Dendritic cell treated with granulocyte-macrophage colony-stimulating factor and Interleukin-4, amounts not matched to agents 40 ng/mL and 50 ng/mL, for 4 days (primary cell): ENCODE measurements at regions not wholly inside any gene's neighbourhood (a gene's known extent, or its start where the extent isn't known, plus 50 kb on each side); places are given as distances from the start of the nearest gene placed in this dataset.

Experiments
- H3K27ac Mint-ChIP-seq: one replicate; pipeline ENCODE4 v1.8.0; 2022; ENCODE audit warnings: mild to moderate bottlenecking, mixed read lengths
- H3K27me3 Mint-ChIP-seq: one replicate; pipeline ENCODE4 v1.8.0; 2022; ENCODE audit warnings: mild to moderate bottlenecking, mixed read lengths
- H3K36me3 Mint-ChIP-seq: one replicate; pipeline ENCODE4 v1.8.0; 2022; ENCODE audit warnings: low read depth, mixed read lengths
- H3K4me1 Mint-ChIP-seq: one replicate; pipeline ENCODE4 v1.8.0; 2022; ENCODE audit warnings: low read depth, mixed read lengths
- H3K4me3 Mint-ChIP-seq: one replicate; pipeline ENCODE4 v1.8.0; 2022; ENCODE audit warnings: mild to moderate bottlenecking, moderate library complexity, mixed read lengths
- H3K9me3 Mint-ChIP-seq: one replicate; pipeline ENCODE4 v1.8.0; 2022; ENCODE audit warnings: mixed read lengths
- intact Hi-C: fragments of 100-400 bp; cut with micrococcal nuclease; formaldehyde crosslinking; loops from one replicate; pipeline ENCODE4 v1.15.0; 2022

DNA sequence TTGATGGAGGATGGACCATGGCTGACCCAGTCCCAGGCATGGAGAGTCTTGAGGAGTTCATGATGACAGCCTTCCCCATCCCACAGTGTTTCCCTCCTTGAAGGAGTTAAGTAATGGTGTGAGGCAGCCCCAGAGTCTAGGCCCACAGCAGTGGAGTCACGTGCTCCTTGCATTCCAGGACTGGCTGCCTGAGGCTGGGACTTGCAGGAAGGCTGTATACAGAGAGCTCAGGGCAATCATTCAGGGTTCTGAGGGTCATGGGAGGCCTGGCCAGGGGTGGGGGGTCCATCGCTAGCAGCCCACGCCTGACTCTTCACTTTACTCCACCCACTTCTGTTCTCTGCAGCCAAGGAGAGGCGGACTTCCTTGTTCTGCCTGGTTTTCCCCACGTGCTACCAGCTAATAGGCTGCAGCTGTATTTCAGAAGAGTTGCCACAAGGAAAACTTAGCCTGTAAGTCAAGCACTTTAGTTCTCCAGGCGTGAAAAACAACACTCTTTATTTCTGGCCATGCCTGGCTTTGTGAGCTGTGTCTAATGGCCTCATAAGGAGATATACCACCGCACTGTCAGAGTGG is 272.5 kb downstream of the DHX35 start:
- no peak overlapping the region for H3K27ac Mint-ChIP-seq
- intact Hi-C loops, result no loop called here
- H3K27me3 Mint-ChIP-seq, result no peaks in the 10 kb centered on the region
- H3K4me1 Mint-ChIP-seq, result no peaks in the 10 kb centered on the region
- H3K36me3 Mint-ChIP-seq, result no peaks in the 10 kb centered on the region
- no peaks in the 10 kb centered on the region for H3K9me3 Mint-ChIP-seq
- H3K4me3 Mint-ChIP-seq, result no peak overlapping the region

DNA sequence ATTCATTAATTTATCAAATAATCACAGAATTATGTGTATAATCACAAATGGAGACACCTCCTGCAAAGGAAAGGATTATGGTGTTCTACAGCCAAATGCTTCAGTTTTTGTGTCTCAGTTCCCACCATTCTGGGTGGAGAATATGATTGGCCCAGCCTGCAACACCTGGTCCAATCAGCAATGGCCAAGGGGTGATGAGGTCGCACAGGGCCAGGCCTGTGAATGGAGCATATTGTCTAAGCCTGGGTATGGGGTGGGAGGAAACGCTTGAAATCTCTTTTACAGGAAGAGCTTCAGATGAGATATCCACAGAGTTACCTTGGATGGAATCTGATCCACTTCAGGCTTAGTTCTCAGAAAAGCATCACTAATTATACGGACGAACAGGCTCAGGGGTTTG is 271.6 kb downstream of the DHX35 start:
- H3K4me1 Mint-ChIP-seq, result no peaks in the 10 kb centered on the region
- no peaks in the 10 kb centered on the region for H3K27me3 Mint-ChIP-seq
- H3K27ac Mint-ChIP-seq, result no peak overlapping the region
- intact Hi-C loops, result no loop called here
- H3K9me3 Mint-ChIP-seq, result no peaks in the 10 kb centered on the region
- H3K4me3 Mint-ChIP-seq, result no peak overlapping the region
- no peaks in the 10 kb centered on the region for H3K36me3 Mint-ChIP-seq

DNA sequence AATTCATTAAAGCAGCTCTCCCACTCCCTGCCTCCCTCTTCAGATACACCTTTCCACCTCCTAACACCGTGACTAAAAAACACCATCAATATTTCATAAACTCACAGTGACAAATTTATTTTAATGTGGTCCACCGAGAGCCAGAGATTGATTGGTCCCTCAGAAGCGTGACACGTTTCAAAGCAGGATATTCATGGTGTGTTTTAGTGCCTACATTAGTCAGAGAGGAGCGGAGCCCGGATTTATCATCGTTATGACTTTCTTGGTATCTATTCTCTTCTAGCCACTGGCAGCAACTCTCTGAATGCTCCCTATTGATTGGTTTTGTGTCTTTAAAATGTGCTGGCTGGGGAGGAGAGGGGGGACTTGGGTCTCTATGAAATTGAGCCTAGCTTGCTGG is 265.3 kb downstream of the DHX35 start:
- H3K4me1 Mint-ChIP-seq, result peaks cover 10% of the 10 kb centered on the region
- H3K27ac Mint-ChIP-seq, result no peak overlapping the region
- intact Hi-C loops, result no loop called here
- no peaks in the 10 kb centered on the region for H3K9me3 Mint-ChIP-seq
- no peak overlapping the region for H3K4me3 Mint-ChIP-seq
- peaks cover 1% of the 10 kb centered on the region for H3K27me3 Mint-ChIP-seq
- no peaks in the 10 kb centered on the region for H3K36me3 Mint-ChIP-seq

DNA sequence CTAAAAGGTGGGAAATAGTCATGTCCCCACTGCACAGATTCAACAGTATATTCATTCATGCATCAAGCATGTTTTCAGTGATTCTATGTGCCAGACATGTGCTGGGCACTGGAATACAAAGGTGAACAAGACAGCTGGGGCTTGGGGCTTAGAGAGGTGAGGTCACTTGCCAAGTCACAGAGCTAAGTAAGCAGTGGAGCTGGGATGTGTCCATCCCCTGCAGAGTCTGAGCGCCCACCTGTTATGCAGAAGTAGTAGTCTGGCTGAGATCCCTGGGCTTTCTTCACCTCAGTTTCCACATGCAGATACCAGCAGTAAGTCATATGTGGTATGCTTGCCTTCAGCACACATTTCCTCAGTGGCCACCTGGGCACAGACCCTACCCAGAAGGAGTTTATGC is 263.8 kb downstream of the DHX35 start:
- intact Hi-C loops, result no loop called here
- Mint-ChIP-seq H3K27ac (no peak overlapping the region), H3K4me3 (no peak overlapping the region), H3K4me1 (peaks cover 10% of the 10 kb centered on the region), H3K9me3 (no peaks in the 10 kb centered on the region), H3K27me3 (peaks cover 1% of the 10 kb centered on the region), H3K36me3 (no peaks in the 10 kb centered on the region)

DNA sequence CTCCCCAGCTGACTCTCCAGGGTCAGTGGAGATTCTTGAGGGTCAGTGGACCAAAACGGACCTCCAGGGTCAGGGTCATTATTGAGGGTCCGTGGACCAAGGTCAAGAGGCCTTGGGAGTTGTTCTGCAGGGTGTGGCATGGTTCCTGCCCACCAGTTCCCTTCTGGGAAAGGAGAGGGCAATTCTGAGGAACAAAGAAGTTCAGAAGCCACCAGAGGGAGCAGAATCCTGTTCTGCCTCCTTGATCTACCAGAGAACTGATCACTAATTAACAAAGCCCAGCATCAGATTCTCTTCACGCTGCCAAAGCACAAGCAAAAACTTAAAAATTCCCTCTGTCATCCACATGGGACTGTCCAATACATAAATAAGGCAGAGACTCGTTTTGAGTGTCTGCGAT is 263.4 kb downstream of the DHX35 start:
- no peak overlapping the region for H3K27ac Mint-ChIP-seq
- no peak overlapping the region for H3K4me3 Mint-ChIP-seq
- H3K27me3 Mint-ChIP-seq, result peaks cover 1% of the 10 kb centered on the region
- H3K4me1 Mint-ChIP-seq, result peaks cover 10% of the 10 kb centered on the region
- H3K9me3 Mint-ChIP-seq, result no peaks in the 10 kb centered on the region
- H3K36me3 Mint-ChIP-seq, result no peaks in the 10 kb centered on the region
- intact Hi-C loops, result no loop called here

DNA sequence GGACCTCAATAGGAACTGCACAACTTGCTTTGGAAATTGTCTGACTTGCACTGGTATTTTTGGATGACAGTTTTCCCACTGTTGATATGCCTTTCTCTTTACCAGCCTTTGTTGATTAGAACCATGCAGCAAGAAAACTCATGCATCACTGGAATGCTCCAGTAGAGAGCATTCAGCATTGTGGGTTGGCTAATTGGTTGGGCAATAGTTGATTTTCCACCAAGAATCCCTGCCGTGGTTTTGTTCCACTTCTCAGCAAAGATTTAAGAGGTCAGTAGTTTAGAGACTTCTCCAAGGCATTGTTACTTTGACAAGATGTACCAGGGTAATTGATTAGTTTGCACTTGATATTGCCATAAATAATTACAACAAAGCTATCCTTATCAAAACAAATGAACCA is 260.0 kb downstream of the DHX35 start:
- H3K27me3 Mint-ChIP-seq, result peaks cover 1% of the 10 kb centered on the region
- no peaks in the 10 kb centered on the region for H3K9me3 Mint-ChIP-seq
- intact Hi-C loops, result no loop called here

DNA sequence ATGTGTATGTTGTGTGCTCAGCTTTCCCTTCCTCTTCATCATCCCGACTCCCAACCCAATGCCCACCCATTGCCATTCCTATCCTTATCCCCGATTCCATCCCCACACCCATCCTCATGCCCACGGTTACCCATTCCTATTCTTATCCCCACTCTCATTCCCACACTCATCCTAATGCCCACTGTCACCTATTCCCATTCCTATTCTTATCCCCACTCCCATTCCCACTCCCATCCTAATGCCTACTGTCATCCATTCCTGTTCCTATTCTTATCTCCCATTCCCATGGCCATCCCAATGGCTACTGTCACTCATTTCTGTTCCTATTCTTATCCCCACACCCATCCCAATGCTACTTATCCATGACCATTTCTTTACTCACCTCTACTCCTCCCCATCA is 254.1 kb downstream of the DHX35 start:
- Mint-ChIP-seq H3K9me3 (no peaks in the 10 kb centered on the region), H3K4me1 (no peaks in the 10 kb centered on the region), H3K36me3 (no peaks in the 10 kb centered on the region)

More for the DNA sequence above, 260.0 kb downstream of the DHX35 start:
- Mint-ChIP-seq H3K36me3 (no peaks in the 10 kb centered on the region), H3K27ac (no peak overlapping the region), H3K4me3 (no peak overlapping the region), H3K4me1 (peaks cover 10% of the 10 kb centered on the region)

DNA sequence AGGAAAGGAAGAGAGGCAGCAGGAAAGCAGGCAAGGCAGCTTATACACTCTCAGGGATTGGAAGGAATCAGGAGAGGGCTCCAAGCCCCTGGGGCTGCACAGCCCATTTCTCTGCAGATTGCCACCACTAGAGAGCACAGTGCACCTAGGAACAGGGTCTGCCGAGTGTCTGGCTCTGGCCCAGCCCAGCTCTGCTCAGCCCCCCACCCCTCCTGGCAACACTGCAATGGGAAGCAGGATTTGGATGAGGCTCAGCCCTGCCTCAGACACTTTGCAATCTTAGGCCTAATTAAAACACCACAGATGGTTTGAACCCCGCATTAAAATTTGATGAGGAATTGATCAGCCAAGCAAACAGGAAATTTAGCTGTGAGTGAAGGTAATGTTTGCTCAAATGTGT is 252.7 kb downstream of the DHX35 start:
- Mint-ChIP-seq H3K4me3 (no peak overlapping the region), H3K9me3 (no peaks in the 10 kb centered on the region), H3K27me3 (peaks cover 4% of the 10 kb centered on the region), H3K36me3 (no peaks in the 10 kb centered on the region), H3K4me1 (no peaks in the 10 kb centered on the region), H3K27ac (no peak overlapping the region)
- intact Hi-C loops, result no loop called here

More for the DNA sequence above, 254.1 kb downstream of the DHX35 start:
- no peak overlapping the region for H3K4me3 Mint-ChIP-seq
- intact Hi-C loops, result no loop called here
- peaks cover 4% of the 10 kb centered on the region for H3K27me3 Mint-ChIP-seq
- H3K27ac Mint-ChIP-seq, result no peak overlapping the region

DNA sequence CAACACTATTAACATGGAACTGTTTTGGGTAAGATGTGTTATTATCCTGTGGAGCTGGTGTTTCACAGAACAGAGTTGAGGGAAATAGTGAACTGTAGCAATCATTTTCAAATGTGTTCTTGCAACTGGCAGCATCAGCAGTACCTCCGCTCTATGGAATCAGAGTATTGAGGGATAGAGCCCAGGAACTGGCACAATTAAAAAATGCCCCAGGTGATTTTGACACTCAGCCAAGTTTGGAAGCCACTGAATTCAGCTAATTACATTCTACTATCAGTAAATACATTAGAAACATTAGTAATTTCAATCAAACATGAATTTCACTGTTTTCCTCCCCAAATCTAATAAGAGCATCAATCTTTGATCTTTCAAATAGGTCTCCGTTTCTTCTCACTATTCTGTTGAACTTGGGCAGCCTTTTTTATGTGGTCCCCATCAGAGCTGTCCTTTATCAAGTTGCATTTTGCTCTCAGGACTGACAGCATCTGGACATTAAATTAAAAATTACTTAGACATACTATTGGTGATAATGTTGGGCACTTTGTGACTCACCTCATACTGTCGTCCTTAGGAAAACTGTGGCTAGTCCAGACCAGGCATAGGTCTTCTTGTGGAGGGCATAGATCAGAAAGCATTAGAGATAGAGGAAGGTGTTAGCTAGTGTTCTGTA is 251.5 kb downstream of the DHX35 start:
- Mint-ChIP-seq H3K27ac (no peak overlapping the region), H3K4me3 (no peak overlapping the region), H3K4me1 (no peaks in the 10 kb centered on the region), H3K36me3 (no peaks in the 10 kb centered on the region), H3K9me3 (no peaks in the 10 kb centered on the region), H3K27me3 (peaks cover 4% of the 10 kb centered on the region)
- intact Hi-C loops, result no loop called here

DNA sequence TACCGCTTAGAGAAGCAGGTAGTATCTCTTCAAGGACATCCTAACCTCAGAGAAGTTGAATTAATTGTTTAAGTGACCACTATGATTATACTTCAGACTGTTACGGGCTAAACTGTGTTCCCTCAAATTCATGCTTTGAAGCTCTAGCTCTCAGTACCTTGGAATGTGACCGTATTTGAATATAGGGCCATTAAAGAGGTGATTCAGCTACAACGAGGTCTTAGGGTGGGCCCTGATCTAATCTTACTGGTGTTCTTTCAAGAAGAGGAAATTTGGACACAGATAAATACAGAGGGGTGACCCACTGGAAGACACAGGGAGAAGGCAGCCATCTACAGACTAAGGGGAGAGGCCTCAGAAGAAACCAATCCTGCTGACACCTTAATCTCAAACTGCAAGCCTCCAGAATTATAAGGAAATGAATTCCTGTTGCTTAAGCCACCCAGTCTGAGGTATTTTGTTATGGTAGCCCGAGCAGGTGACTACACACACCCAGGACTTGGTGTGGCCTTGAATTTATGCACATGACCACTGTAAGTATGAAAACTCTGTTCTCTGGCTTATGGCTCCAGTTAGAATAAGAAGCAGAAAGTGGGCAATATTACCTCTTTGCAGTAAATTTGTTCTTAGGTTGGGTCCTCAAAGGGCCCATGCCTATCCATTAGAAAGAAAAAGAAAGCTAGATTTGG is 249.1 kb downstream of the DHX35 start:
- Mint-ChIP-seq H3K27me3 (peaks cover 2% of the 10 kb centered on the region), H3K4me1 (no peaks in the 10 kb centered on the region), H3K36me3 (no peaks in the 10 kb centered on the region), H3K4me3 (no peak overlapping the region), H3K27ac (no peak overlapping the region), H3K9me3 (no peaks in the 10 kb centered on the region)
- intact Hi-C loops, result no loop called here

DNA sequence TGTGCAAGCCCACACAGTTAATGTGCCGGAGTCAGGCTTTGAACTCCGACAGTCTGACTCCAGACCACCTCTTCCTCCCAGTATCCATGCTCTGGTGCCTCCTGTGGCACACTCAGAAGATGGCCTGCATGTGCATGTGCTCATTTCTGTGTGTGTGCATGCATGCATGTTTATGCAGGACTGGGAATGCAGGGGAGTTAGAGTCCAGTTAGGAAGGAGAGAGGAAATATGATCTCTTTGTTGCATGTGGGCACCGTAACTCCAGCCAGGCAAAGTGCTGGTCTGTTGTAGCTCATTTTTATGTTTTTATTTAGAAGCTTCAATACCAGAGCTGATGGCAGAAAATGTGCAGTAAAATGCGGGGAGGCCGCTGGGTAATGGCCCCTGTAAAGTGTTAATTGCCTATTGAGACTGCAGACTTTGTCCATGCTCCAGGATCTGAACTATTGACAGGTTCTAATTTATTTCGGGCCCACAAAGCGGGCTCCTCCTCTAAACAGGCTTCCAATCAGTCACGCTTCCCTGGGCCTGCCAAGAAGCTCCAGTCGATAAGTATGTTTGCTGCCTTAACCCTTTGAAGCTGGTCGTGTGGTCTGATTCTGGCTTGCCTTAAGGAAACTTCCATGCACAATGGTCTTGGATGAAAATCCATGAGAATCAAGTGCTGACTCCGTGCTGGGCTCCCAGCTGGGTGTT is 248.3 kb downstream of the DHX35 start:
- intact Hi-C loops, result no loop called here
- Mint-ChIP-seq H3K27ac (no peak overlapping the region), H3K9me3 (no peaks in the 10 kb centered on the region), H3K27me3 (no peaks in the 10 kb centered on the region), H3K4me1 (no peaks in the 10 kb centered on the region), H3K4me3 (no peak overlapping the region), H3K36me3 (no peaks in the 10 kb centered on the region)

DNA sequence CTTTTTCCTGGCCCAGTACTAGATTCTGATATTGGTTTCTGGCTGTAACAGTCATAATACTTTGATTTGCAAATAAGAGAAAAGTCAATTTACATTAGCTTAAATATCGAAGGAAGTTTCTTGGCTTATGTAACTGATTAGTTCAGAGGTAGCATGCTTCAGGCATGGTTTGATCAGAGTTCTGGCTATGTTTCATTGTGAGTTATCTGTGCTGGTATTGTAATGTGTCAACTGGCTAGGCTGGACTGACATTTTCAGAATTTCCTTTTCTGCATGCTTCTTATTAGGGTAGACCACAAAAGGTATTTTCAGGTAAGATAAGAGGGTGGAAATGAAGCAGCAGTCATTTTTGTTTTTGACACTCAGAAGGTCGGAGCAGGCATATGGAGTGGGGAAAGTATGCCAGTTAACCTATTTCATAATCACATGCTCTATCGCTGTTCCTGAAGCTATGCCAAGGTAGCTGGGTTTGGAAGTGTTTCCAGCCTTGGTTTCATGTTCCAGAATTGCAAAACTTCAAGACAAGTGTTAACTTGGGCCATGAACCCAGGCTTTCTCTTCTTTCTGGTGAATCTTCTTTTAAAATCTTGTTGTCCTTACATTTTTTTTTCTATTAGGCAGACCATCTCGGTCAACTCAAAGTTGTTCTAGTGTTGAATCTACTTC is 244.9 kb downstream of the DHX35 start:
- intact Hi-C loops, result no loop called here
- H3K4me1 Mint-ChIP-seq, result no peaks in the 10 kb centered on the region
- H3K9me3 Mint-ChIP-seq, result no peaks in the 10 kb centered on the region
- H3K27ac Mint-ChIP-seq, result no peak overlapping the region
- no peaks in the 10 kb centered on the region for H3K27me3 Mint-ChIP-seq
- no peaks in the 10 kb centered on the region for H3K36me3 Mint-ChIP-seq
- H3K4me3 Mint-ChIP-seq, result no peak overlapping the region

DNA sequence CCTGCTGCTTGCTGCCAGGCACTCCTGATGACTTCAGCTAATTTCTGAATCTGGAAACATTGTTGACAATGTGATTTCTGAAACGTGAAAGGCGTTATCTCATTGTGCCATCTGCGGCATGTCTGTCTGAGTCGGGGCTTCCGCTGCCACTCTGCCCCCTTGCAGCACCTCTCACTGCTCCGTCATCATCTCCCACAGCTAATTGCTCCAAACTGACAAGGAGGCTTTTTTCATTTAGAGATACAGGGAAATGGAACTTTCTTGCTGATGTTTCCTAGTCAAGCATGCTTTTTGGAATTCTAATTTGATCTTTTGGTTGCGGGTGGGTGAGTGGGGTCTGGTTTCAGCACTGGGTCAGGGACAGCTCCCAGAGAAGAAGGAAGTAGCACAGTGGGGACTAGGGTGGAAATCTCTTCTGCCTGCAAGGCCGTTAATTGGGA is 233.5 kb downstream of the DHX35 start:
- intact Hi-C loops, result no loop called here
- Mint-ChIP-seq H3K27ac (no peak overlapping the region), H3K27me3 (peaks cover 3% of the 10 kb centered on the region), H3K4me1 (no peaks in the 10 kb centered on the region), H3K9me3 (peaks cover 9% of the 10 kb centered on the region), H3K4me3 (no peak overlapping the region), H3K36me3 (no peaks in the 10 kb centered on the region)
